Activated T-cell treated with anti-CD3 and anti-CD28 coated beads for 48 hours (primary cell): ENCODE measurements at regions not wholly inside any gene's neighbourhood (a gene's known extent, or its start where the extent isn't known, plus 50 kb on each side); places are given as distances from the start of the nearest gene placed in this dataset.

Source experiments
- DNase-seq: peaks from one replicate; pipeline ENCODE4 v3.0.0-alpha.2; 2020; ENCODE audit warnings: low read depth

DNA sequence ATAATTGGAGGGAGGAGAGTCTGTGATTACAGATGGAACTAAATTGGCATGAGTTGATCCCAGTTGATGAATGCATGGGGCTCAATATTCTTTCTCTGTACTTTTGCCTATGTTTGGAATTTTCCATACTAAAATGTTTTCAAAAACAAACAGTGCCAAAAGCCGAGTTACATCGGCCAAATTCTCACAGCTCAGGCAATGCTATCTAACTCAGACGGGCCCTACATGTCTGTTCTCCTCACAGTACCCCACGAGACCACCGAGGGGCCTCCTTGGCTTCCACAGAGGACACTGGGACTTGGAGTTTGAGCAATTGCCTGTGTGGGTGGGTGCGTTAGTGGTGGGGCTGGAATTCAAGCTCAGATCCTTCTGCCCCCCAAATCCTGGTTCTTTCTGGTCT is 413.2 kb downstream of the CDH26 start:
- DNase-seq, result no peak

- no peak for DNase-seq
Measured at GRCh38 chr20:60372275-60372674, 414.1 kb downstream of the CDH26 start.

DNA sequence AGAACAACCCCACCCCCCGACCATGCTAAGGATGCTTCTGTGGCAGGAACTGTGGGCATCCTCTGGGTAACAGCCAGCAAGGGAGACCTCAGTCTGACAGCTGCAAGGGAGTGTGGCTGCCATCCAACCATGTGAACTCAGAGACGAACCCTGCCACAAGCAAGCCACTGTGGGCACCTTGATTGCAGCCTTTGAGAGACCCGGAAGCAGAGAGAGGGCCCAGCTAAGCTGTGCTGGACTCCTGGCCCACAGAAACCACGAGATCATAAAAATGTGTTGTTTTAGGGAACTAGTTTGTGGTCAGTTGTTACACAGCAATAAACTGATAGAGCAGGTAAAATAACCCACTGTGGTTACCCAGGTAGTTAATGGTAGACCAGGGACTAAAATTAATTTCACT is 414.6 kb downstream of the CDH26 start:
- DNase-seq, result no peak

DNA sequence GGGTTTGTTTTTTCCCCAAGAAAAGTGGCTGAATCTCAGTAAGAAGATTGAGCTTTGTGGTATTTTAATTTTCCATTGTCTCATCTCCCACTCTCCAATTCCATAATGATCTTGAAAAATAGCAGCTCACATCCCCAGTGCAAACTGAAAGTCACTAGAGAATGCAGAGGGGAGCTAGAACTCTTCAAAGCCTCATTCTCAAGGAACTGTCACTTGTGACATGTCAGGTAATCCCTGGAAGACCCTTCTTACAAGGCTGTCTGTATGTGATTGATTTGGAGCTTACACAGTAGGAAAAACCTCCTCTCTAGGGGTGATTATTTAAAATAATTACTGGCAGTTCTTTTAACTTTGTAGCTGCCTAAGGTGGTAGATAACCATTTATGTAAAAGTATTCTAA is 420.4 kb downstream of the CDH26 start:
- no peak for DNase-seq

GRCh38 chr20:60381643-60382400 is 423.6 kb downstream of the CDH26 start:
- no peak for DNase-seq

DNA sequence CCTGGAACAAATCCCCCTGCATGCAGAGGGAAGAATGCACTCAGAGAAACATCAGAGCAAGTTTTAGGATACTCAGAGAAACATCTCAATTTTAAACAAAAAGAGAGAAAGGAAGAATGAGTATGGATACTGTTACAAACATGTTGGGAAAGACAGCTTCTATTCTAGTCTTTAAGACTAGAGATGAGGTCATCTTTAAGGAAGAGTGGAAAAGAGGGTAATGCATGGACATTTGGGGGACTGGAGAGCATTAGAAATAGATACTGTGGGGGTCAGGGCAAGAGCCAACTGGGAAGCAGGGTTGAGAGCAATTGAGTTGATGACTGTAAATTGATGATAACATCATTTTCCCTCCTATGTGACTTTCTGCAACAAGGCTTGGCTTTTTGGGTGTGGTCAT is 431.2 kb downstream of the CDH26 start:
- no peak for DNase-seq

GRCh38 chr20:60389882-60390281 is 431.7 kb downstream of the CDH26 start:
- DNase-seq, result no peak

- no peak for DNase-seq
Measured at GRCh38 chr20:60395991-60396390, 437.8 kb downstream of the CDH26 start.

GRCh38 chr20:60400567-60400966 is 442.3 kb downstream of the CDH26 start:
- DNase-seq, result no peak

GRCh38 chr20:60402189-60403058 is 444.2 kb downstream of the CDH26 start:
- no peak for DNase-seq

GRCh38 chr20:60403105-60403741 is 445.0 kb downstream of the CDH26 start:
- peak; percentile 2 for DNase-seq

DNA sequence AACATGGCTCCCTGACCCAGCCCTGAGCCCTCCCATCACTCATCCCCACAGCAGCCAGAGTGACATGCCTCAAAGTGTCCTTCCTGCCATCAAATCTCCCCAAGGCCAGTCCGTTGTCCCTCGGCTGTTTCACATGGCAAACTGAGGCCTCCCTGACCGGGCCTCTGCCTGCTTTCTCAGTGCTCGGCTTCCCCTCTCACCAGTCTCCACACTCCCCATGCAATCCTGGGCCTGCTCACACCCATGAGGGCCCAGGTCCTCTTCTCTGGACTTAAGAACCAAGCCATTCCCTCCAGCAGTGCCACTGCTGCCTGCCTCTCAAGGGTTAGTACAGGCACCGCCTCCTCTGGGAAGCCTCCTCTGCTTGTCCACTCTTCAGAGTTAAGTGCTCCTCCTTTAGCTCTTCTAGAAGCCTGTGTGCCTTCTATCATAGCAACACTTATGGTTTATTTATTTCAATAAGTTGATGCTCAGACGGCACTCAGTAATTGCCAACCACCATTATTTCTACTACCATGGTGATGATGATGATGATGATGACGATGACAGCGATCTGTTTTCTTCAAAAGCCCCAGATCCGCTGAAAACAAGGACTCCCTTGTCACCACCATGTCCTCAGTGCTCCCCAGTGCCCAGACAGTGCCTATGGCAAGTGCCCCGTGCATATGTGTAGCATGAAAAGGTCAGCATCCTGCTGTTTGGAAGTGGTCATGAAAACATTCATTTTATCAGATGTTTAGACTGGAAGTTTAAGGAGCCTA is 449.0 kb downstream of the CDH26 start:
- DNase-seq, result no peak

DNA sequence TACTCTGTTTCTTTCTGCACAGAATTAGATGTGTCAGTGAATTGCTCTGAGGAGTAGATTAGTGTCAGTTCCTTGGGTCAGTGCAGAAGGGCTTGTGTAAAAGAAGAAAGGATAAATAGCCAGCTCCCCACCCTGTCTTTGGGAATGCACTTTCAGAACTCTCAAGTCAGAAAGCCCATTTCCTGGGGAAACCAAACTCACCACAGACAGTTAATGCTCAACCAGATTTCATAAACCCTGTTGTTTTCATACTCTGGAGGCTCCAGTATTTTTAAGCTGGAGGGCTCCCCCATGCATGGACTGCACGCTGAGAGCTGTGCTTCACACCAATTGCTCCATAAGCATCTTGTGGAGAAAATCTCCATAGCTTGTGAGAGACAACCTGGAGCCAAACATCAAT is 449.7 kb downstream of the CDH26 start:
- no peak for DNase-seq

- DNase-seq, result no peak
Measured at GRCh38 chr20:60408435-60408834, 450.2 kb downstream of the CDH26 start.

- DNase-seq, result no peak
Measured at GRCh38 chr20:60410618-60411264, 452.5 kb downstream of the CDH26 start.

GRCh38 chr20:60411813-60412212 is 453.6 kb downstream of the CDH26 start:
- DNase-seq, result no peak

DNA sequence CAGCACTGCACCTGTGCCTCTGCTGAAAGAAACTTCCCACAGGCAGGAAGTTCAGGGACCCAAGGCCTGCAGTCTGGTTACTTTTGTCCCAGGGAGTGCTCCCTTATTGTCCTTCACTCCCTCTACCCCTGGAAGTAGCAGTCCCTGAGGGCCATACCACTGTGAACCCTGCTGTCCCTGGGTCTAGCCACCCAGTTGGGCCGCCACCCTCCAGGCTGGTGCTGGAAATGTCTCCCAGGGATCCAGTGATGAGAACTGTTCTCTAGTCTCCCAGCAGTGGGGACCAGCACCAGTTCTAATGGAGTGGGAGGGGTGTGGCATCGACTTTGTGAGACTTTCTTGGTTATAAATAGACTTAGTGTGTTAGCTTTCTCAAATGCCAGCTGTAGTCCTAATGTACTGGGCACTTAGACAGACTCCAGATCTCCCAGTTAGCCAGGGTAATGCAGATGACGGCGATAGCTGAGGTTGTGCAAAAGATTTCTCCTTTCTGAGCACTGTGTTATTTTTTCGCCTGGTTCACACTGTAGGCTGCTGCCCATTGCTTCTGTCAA is 462.5 kb downstream of the CDH26 start:
- DNase-seq, result no peak

DNA sequence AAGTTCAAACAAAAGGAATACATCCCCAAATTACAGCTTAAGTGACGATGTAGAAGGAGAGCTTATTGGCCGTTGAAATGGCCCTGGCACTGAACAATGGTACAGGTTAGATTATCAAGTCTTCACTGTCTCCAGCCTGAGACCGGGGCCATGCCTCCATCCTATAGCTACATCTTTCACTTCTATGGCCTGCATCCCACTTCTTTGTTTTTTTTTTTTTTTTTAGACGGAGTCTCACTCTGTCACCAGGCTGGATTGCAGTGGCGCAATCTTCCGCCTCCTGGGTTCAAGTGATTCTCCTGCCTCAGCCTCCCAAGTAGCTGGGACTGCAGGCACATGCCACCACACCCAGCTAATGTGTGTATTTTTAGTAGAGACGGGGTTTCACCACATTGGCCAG is 464.6 kb downstream of the CDH26 start:
- no peak for DNase-seq

DNA sequence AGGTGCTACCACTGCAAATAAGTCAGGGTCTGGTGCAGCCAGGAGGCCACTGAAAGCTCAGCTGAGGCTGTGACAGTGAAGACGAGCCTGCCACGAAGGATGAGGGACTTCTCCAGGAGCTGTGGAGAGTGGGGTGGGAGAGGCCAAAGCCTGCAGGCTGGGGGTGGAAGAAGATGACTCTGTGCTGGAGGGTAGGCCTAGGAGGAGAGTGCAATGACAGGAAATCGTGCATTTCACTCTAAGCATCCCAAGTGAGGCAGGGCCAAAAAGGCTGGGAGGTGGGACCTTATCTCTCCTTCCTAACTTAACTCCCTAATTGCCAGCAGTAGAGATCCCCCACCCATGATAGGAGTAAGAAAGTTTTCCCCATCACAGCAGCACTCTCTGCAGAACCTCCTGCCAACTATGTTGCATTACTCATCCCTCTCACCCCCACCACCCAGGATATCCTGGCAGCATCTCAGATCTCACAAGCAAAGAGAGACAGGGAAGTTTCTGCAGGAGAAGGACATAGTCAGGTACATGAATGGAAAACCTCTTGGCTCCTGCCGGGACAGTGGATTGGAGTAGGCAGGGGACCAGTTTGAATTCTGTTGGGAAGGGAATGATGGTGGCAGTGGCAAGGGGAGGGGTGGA is 466.2 kb downstream of the CDH26 start:
- no peak for DNase-seq

- DNase-seq, result no peak
Measured at GRCh38 chr20:60427516-60427915, 469.3 kb downstream of the CDH26 start.

GRCh38 chr20:60428651-60429050 is 470.4 kb downstream of the CDH26 start:
- DNase-seq, result no peak
